Right lobe of liver (tissue), 6 donors: ENCODE measurements at regions not wholly inside any gene's neighbourhood (a gene's known extent, or its start where the extent isn't known, plus 50 kb on each side); places are given as distances from the start of the nearest gene placed in this dataset.

Experiments
- ATAC-seq, 4 donors: fragments of 200-7000 bp; cut with Tn5 transposase; one replicate each; pipeline ENCODE4 v1.9.1; 2020; ENCODE audit warnings: mild to moderate bottlenecking in 4 of 4, moderate library complexity in 4 of 4
- DNase-seq, 3 donors: peaks; one replicate each; pipeline ENCODE4 v3.0.0-alpha.2; 2020
- H3K27ac ChIP-seq, 3 donors: fragments of 200-600 bp; one replicate each; pipeline ENCODE4 v1.8.0; 2022
- H3K27me3 ChIP-seq, 2 donors: fragments of 200-600 bp; one replicate each; pipeline ENCODE4 v1.8.0; 2022
- H3K36me3 ChIP-seq, 4 donors: fragments of 200-600 bp; sonication (generic) in 1 of 4; one replicate each; pipeline versions ENCODE4 v1.5.1 to v1.8.0; 2017 to 2022; ENCODE audit warnings: control low read depth in 1 of 4
- H3K4me1 ChIP-seq, 4 donors: fragments of 200-600 bp; sonication (generic) in 1 of 4; one replicate each; pipeline versions ENCODE4 v1.5.1 to v1.8.0; 2017 to 2022; ENCODE audit warnings: control low read depth in 1 of 4
- H3K4me3 ChIP-seq, 3 donors: fragments of 200-600 bp; one replicate each; pipeline ENCODE4 v1.8.0; 2022
- H3K9me3 ChIP-seq, 4 donors: fragments of 200-600 bp; sonication (generic) in 1 of 4; one replicate each; pipeline versions ENCODE4 v1.5.1 to v1.8.0; 2017 to 2022; ENCODE audit warnings: control low read depth in 1 of 4
- POLR2A ChIP-seq: fragments of 450-650 bp; IDR thresholded peaks from one replicate; pipeline ENCODE4 v1.6.1; 2017; ENCODE audit warnings: antibody characterized with exemption, mild to moderate bottlenecking
- WGBS: methylation state at CpG from one replicate; pipeline ENCODE4 v1.1.6; 2018; ENCODE audit warnings: low coverage, low lambda C conversion rate; ENCODE audit not compliant: insufficient coverage; ENCODE audit errors: missing lambda C conversion rate; 5-methylcytosine and 5-hydroxymethylcytosine counted together
- intact Hi-C, 2 donors: fragments of 100-400 bp; cut with DNase I; formaldehyde crosslinking; loops; one replicate each; pipeline versions ENCODE4 v1.11.2 to v1.14.1; 2022
- TF ChIP-seq, protein P1 (sequence below), 4 donors: fragments of 200-600 bp in 3 of 4; fragments of 450-650 bp in 1 of 4; IDR thresholded peaks; one replicate each; pipeline versions ENCODE4 v1.5.1 to v1.8.0; 2016 to 2022; ENCODE audit warnings: antibody characterized with exemption in 4 of 4, mild to moderate bottlenecking in 2 of 4
- donor health status: DM: no; HTN: yes; CAD: no.
- donor health status: DM: no; HTN: no; CAD: no.
- donor health status: DM: no; HTN: no; CAD: no.
- donor health status: DM: no; HTN: yes; CAD: no.
- donor health status: DM: no; HTN: yes; CAD: no.

DNA sequence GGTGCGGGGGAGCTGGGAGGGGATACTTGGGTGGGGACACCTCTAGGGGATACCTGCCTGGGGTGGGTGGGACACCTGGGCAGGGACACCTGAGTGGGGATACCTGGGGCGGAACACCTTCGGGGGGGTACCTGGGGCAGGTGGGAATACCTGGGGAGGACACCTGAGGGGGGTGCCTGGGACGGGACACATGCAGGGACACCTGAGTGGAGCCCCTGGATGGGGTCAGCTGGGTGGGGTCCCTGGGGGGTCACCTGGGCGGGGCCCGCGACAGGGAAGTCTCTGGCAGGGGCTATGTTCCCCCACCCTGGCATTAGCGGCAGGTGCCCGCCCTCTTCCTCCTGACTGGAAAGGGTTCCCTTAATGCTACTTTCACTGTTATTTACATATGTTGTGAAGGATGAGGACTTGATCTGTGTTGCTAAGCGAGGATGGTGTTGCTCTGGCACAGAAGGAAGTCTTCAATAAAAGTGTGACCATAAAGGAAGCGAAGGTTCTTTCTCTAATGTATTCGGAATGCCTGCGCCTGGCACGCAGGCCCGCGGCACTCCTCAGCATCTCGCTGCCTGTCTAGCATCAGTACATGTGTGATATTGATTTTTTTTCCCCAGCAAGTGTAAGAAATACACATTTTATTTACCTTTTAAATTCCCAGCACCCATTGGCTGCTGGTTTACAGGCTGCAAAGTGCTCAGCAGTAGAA, 801.7 kb downstream of the BRD1 start:
- 65% methylated on average over 15 of the region's 17 CpGs for WGBS
- TF ChIP-seq, protein P1, sequence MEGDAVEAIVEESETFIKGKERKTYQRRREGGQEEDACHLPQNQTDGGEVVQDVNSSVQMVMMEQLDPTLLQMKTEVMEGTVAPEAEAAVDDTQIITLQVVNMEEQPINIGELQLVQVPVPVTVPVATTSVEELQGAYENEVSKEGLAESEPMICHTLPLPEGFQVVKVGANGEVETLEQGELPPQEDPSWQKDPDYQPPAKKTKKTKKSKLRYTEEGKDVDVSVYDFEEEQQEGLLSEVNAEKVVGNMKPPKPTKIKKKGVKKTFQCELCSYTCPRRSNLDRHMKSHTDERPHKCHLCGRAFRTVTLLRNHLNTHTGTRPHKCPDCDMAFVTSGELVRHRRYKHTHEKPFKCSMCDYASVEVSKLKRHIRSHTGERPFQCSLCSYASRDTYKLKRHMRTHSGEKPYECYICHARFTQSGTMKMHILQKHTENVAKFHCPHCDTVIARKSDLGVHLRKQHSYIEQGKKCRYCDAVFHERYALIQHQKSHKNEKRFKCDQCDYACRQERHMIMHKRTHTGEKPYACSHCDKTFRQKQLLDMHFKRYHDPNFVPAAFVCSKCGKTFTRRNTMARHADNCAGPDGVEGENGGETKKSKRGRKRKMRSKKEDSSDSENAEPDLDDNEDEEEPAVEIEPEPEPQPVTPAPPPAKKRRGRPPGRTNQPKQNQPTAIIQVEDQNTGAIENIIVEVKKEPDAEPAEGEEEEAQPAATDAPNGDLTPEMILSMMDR (IDR thresholded peaks at IDR 0.05), result no peak
- no peak for TF ChIP-seq POLR2A
- Histone ChIP-seq H3K27me3 (no peaks in the 10 kb centered on the region), H3K9me3 (no peaks in the 10 kb centered on the region), H3K36me3 (no peaks in the 10 kb centered on the region), H3K4me3 (no peak overlapping the region), H3K27ac (no peak overlapping the region), H3K4me1 (no peaks in the 10 kb centered on the region)
- ATAC-seq (no peak), DNase-seq (peak in 1 of 3 donors; percentile 42)
- intact Hi-C loops, result no loop called here

DNA sequence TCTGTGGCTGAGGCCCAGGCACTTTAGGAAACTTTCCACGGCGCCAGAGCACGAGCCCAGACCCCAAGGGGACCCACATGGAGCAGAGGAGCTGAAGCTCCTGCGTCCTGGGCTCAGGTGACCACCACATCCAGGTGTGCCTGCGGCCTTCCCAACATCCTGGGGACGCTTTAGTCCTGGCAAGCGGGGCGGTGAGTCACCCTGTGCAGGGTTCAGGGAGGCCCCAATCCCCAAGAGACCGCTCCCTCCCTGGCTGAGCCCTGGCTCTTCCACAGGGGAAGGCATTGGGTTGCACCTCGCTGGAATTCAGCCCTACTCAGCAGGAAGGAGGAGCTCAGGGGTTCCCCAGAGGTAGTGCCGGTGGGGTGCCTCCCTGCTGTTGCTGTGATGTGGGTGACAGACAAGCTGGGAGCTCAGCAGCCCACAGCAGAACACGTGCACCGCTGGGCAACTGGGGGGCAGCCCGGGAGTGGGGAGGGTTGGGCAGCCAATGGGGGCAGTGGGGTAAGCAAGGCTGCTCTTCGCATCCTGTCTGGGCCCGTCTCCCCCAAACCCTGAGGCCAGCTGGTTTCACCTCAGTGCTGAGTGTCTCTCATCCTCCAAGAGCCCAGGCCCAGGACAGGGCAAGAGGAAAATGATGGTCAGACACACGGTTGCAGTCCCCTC, 802.8 kb downstream of the BRD1 start:
- Histone ChIP-seq H3K4me3 (no peak overlapping the region), H3K9me3 (no peaks in the 10 kb centered on the region), H3K4me1 (no peaks in the 10 kb centered on the region), H3K27ac (no peak overlapping the region), H3K27me3 (no peaks in the 10 kb centered on the region), H3K36me3 (no peaks in the 10 kb centered on the region)
- peak in 1 of 3 donors; percentile 39 for DNase-seq
- intact Hi-C loops, result no loop called here
- ATAC-seq, result no peak
- 64% methylated on average over 10 of the region's 17 CpGs for WGBS
- TF ChIP-seq, protein P1 (IDR thresholded peaks at IDR 0.05), result no peak
- no peak for TF ChIP-seq POLR2A

DNA sequence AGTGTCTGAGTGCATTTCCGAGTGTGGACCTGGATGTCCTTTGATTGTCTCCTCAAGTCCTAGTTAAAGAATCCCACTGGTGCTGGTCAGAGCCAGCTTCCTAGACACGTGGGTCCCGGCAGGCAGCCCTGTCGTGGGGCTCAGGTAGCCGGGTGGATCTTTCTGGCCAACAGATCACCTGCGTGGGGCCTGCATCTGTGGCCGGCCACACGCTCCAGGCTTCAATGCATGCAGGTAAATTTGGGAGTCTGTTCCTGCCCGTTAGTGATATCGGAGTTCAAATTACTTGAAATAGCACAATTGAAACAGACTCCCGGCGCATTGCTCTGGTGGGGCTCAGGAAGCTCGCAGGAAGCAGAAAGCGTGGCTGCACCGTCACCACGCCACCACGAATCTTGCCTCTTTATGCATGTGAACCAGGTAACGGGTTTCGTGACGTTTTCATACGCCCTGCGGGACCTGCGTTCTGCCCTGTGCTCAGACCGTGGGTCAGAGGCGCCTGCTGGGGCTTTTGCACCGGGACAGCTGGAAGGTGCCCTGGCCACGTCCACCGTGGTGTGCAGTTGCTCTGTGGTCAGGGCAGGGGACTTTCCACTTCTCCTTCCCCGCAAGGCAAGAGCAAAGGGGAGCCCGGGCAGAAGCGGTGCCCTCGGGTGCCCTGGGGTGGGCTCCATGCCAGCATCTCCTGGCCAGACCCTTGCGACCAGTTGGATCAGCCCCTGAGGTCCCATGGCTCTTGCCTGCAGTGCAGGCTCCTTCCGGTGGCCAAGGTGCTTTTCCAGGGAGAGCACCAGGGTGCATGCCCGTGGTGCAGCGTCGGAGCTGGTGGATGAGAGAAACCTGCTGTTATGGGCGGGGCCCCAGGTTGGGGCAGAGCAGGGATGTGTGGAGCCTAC, 803.5 kb downstream of the BRD1 start:
- Histone ChIP-seq H3K4me1 (no peaks in the 10 kb centered on the region), H3K27ac (no peak overlapping the region), H3K27me3 (no peaks in the 10 kb centered on the region), H3K9me3 (no peaks in the 10 kb centered on the region), H3K36me3 (no peaks in the 10 kb centered on the region), H3K4me3 (no peak overlapping the region)
- DNase-seq, result peak in 1 of 3 donors; percentile 30
- intact Hi-C loops, result no loop called here
- TF ChIP-seq, protein P1 (IDR thresholded peaks at IDR 0.05), result no peak
- TF ChIP-seq POLR2A, result no peak
- WGBS, result 58% methylated on average over 5 of the region's 38 CpGs
- no peak for ATAC-seq

DNA sequence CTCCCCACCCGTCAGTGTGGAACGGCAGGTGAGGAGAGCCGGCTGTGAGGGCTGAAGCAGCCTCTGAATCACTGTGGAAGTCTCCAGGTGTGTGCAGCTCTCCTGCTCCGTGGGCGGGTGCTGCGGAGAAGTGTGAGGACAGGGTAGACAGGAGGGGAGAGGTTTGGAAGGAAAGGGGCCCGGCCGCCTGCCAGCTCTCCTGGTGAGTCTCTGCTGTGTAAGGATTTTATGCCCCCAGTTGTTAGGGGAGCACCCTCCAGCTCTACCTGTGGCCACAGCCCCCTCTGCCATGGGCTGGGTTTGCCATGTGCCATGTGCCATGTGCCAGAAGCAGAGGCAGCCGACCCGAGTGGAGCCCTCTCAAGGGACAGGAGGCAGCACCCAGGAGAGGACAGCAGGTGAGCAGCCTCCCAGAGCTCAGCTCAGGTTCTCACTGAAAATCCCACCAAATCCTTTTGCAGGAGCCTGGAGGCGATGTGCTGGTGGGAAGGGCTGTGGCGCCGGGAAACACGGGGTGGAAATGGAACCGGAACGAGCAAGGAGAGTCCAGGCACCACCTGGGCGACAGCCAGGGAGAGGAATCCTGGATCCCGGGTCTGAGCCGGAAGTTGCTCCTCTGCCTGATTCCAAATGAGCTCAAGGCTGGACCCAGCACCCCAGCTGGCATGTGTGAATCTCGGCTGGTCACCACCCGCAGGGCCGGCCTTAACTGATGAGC, 804.4 kb downstream of the BRD1 start:
- H3K4me3 ChIP-seq, result no peak overlapping the region
- H3K4me1 ChIP-seq, result no peaks in the 10 kb centered on the region
- no peaks in the 10 kb centered on the region for H3K27me3 ChIP-seq
- no peaks in the 10 kb centered on the region for H3K9me3 ChIP-seq
- intact Hi-C loops, result no loop called here
- no peak overlapping the region for H3K27ac ChIP-seq
- TF ChIP-seq, protein P1 (IDR thresholded peaks at IDR 0.05), result no peak
- TF ChIP-seq POLR2A, result no peak
- DNase-seq, result peak in 1 of 3 donors; percentile 47
- no peaks in the 10 kb centered on the region for H3K36me3 ChIP-seq
- ATAC-seq, result no peak
- WGBS, result 37% methylated on average over 6 of the region's 22 CpGs
